Nephron progenitor cell (in vitro differentiated cells): ENCODE measurements at regions not wholly inside any gene's neighbourhood (a gene's known extent, or its start where the extent isn't known, plus 50 kb on each side); places are given as distances from the start of the nearest gene placed in this dataset.

ENCODE experiments used
- DNase-seq: peaks from one replicate; pipeline ENCODE4 v3.0.0; 2021
- H3K27ac Mint-ChIP-seq: 2 replicates; pipeline ENCODE4 v1.8.0; 2021; ENCODE audit warnings: mild to moderate bottlenecking, moderate library complexity, mixed read lengths
- H3K27me3 Mint-ChIP-seq: 2 replicates; pipeline ENCODE4 v1.8.0; 2021; ENCODE audit warnings: mild to moderate bottlenecking, low read depth, mixed read lengths; ENCODE audit not compliant: poor library complexity
- H3K36me3 Mint-ChIP-seq: 2 replicates; pipeline ENCODE4 v1.8.0; 2021; ENCODE audit warnings: low read depth, mixed read lengths
- H3K4me1 Mint-ChIP-seq: 2 replicates; pipeline ENCODE4 v1.8.0; 2021; ENCODE audit warnings: mixed read lengths
- H3K4me3 Mint-ChIP-seq: 2 replicates; pipeline ENCODE4 v1.8.0; 2021; ENCODE audit warnings: mild to moderate bottlenecking, moderate library complexity, mixed read lengths
- H3K9me3 Mint-ChIP-seq: 2 replicates; pipeline ENCODE4 v1.8.0; 2021; ENCODE audit warnings: mild to moderate bottlenecking, moderate library complexity, mixed read lengths
- TF ChIP-seq, protein P1 (sequence below): fragments of 200-600 bp; sonication (generic); IDR thresholded peaks from 2 replicates; pipeline ENCODE4 v1.5.0; 2021; ENCODE audit warnings: antibody characterized with exemption

DNA sequence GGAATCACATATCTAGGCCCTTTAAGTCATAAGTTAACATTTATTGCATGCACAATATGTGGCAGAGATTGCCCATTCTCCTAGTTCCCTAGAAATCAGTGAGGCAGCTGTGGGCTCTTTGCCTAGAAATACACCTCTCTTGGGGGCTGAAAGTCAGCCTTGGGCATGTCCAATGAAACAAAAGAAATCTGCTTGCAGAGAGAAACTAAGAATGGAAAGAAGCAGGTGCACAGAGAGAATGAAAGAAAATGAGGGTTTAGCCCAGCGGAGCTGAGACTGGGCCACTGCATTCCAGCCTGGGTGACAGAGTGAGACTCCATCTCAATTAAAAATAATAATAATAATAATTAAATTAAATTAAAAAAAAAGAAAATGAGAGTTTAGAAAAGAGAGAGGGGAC lies 57.3 kb upstream of the DAB2 start:
- Mint-ChIP-seq H3K4me1 (no peaks in the 10 kb centered on the region), H3K36me3 (no peaks in the 10 kb centered on the region)

DNA sequence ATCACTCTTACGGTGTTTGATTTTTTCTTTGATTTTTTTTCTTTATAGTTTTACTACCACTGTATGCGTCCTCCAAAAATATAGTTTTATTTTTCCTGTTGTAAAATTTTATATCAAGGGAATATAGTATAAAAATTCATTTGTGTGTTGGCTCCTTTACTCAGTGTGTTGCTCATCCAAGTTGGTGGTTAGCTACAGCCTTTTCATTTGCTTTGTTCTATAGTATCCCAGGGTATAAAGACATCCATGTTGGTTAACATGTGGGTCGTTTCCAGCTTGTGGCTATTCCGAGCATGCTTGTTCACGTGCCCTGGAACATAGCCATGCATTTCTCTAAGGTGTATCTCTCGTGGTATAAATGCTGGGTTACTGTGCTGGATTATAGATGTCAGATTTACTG lies 54.8 kb upstream of the DAB2 start:
- no peaks in the 10 kb centered on the region for H3K9me3 Mint-ChIP-seq
- TF ChIP-seq, protein P1, sequence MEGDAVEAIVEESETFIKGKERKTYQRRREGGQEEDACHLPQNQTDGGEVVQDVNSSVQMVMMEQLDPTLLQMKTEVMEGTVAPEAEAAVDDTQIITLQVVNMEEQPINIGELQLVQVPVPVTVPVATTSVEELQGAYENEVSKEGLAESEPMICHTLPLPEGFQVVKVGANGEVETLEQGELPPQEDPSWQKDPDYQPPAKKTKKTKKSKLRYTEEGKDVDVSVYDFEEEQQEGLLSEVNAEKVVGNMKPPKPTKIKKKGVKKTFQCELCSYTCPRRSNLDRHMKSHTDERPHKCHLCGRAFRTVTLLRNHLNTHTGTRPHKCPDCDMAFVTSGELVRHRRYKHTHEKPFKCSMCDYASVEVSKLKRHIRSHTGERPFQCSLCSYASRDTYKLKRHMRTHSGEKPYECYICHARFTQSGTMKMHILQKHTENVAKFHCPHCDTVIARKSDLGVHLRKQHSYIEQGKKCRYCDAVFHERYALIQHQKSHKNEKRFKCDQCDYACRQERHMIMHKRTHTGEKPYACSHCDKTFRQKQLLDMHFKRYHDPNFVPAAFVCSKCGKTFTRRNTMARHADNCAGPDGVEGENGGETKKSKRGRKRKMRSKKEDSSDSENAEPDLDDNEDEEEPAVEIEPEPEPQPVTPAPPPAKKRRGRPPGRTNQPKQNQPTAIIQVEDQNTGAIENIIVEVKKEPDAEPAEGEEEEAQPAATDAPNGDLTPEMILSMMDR: no peak
- H3K36me3 Mint-ChIP-seq: no peaks in the 10 kb centered on the region
- DNase-seq: no peak
- H3K4me3 Mint-ChIP-seq: no peak overlapping the region
- no peaks in the 10 kb centered on the region for H3K4me1 Mint-ChIP-seq
- H3K27ac Mint-ChIP-seq: peak overlapping the region; percentile 20
- no peaks in the 10 kb centered on the region for H3K27me3 Mint-ChIP-seq

More for the DNA sequence above, 57.3 kb upstream of the DAB2 start:
- no peak for DNase-seq
- TF ChIP-seq, protein P1: no peak
- Mint-ChIP-seq H3K9me3 (no peaks in the 10 kb centered on the region), H3K27me3 (no peaks in the 10 kb centered on the region), H3K4me3 (no peak overlapping the region), H3K27ac (no peak overlapping the region)

DNA sequence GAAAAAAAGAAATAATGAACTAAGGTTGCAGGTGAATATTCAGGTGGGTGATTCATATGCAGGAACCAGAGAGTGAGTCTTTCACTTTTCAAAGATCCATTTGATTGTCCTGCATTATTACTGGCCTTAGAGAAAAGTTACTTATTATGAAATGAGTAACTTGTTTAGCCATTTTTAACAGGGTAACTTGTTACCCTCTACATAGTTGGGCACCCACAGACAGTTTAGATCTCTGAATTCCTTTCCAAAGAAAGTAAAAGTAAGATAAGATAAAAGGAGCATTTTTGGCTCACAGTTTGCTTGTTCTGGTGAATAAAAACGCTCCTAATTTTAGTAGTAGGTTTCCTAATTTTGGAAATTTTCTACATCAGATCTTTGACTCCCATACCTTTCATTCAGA lies 54.1 kb upstream of the DAB2 start:
- Mint-ChIP-seq H3K27ac (no peak overlapping the region), H3K4me1 (no peaks in the 10 kb centered on the region), H3K4me3 (no peak overlapping the region), H3K9me3 (no peaks in the 10 kb centered on the region), H3K36me3 (no peaks in the 10 kb centered on the region), H3K27me3 (no peaks in the 10 kb centered on the region)
- TF ChIP-seq, protein P1: no peak
- DNase-seq: no peak

DNA sequence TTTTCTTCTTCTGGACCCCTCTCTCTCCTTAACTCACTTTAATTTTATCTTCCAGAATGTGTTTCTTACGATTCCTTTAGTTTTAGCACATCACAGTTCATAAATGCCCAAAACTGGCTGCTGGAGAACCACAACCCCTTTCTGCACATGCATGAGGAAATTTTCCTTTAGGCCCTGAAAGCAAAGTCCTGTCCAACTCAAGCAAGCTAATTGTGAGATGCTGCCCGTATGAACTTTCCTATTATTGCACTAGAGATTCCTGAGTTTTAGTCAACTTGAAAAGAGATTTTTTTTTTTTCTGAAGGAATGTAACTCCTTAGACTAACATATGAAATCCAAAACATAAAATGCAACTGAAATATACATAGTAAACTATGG lies 52.1 kb upstream of the DAB2 start:
- no peaks in the 10 kb centered on the region for H3K9me3 Mint-ChIP-seq
- no peaks in the 10 kb centered on the region for H3K27me3 Mint-ChIP-seq
- TF ChIP-seq, protein P1: no peak
- no peaks in the 10 kb centered on the region for H3K36me3 Mint-ChIP-seq
- no peak for DNase-seq
- H3K4me1 Mint-ChIP-seq: no peaks in the 10 kb centered on the region
- H3K4me3 Mint-ChIP-seq: no peak overlapping the region
- H3K27ac Mint-ChIP-seq: no peak overlapping the region

DNA sequence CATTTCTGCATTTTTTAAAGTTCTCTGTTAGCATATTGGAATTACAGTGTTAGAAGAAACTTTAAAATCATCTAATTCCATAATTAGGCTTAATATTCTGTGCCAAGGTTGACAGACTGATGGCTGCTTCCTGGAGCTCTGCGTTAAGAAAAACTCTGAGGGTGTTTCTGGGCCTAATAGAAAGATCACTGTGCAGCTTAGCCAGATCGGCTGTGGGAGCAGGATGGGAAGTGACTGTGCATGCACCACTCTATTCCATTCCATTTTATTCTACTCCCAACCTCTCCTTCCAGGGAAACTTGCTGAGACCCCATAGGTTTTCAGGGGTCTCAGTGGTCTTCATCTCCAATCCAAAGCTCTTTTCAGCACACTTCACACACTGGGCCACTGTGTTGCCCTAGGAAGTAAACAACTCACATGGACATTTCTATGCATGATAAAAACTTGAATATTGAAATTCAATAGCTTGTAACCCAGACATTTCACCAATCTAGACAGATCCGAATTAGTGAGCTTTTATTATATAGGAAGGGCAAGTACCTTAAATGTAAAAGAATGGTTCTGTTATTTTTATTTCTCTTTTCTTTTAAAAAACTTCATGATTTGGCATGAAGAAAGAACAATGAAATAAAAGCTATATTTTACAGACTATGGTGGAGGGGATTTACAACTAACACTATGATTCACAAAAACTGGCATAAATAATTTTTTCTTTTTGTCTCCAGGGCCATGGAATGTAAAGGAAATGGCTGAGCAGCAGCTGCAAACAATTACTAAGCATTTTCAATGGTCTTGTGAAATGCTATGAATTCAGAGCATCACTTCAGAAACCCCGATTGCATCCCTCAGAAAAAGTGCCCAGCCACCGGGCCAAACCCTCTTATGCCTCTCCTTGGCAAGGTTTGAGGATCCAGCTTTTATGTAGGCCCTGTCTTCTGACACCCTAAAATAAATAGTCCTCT lies 51.4 kb upstream of the DAB2 start:
- H3K27me3 Mint-ChIP-seq: no peaks in the 10 kb centered on the region
- DNase-seq: no peak
- no peaks in the 10 kb centered on the region for H3K36me3 Mint-ChIP-seq
- no peak overlapping the region for H3K4me3 Mint-ChIP-seq
- H3K9me3 Mint-ChIP-seq: no peaks in the 10 kb centered on the region
- TF ChIP-seq, protein P1: no peak
- no peak overlapping the region for H3K27ac Mint-ChIP-seq
- no peaks in the 10 kb centered on the region for H3K4me1 Mint-ChIP-seq

DNA sequence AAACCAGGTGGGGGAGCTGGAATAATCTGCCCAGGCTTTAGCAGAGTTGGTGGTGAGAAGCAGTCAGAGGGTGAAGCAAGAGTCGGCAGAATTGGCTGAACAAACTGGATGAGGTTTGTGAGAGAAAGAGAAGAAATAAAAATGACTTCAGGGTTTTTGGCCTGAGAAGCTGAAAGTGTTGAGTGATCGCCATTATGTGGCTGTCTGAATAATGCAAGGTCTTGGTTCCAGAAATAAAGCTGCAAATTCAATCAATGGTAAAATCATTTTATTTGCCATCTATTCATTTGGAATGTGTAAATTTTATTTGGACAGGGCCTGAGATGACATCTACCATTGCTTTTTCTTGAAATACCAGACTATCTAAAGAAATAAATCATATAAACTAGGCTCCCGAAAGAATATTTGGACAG lies 50.4 kb upstream of the DAB2 start:
- Mint-ChIP-seq H3K9me3 (no peaks in the 10 kb centered on the region), H3K27me3 (no peaks in the 10 kb centered on the region), H3K27ac (no peak overlapping the region), H3K36me3 (no peaks in the 10 kb centered on the region), H3K4me3 (no peak overlapping the region), H3K4me1 (no peaks in the 10 kb centered on the region)
- no peak for DNase-seq
- TF ChIP-seq, protein P1: no peak
